NCI-H2107 (cell line): ENCODE measurements at regions not wholly inside any gene's neighbourhood (a gene's known extent, or its start where the extent isn't known, plus 50 kb on each side); places are given as distances from the start of the nearest gene placed in this dataset.
"Not testable (repeated sequence)": the region's sequence is repeated elsewhere in the genome, so short reads cannot be mapped to it uniquely, and the experiment has no call there.

Source experiments
- DNase-seq: peaks from one replicate; lab custom pipeline; 2025; lab: John Stamatoyannopoulos, UW

- DNase-seq, result not testable (repeated sequence)
Measured at GRCh38 chr15:84547150-84547549, 53.7 kb upstream of the ZSCAN2 start.

DNA sequence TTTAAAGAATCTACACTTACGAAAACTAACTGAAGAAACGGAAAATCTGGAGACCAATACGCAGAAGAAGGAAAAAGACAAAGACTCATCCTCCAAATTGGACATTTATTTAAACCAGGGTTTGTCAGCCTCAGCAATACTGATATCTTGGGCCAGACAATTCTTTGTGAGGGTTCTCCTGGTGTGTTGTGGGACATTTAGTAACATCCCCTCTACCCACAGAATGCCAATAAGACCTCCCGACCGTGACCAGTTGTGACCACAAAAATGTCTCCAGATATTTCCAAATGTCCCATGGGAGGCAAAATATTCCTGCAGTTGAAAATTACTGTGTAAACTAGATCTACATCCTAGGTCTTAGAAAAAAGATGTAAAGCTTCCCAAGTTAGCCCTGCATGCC lies 50.3 kb upstream of the ZSCAN2 start:
- not testable (repeated sequence) for DNase-seq
